ENCODE measurements at regions not wholly inside any gene's neighbourhood (a gene's known extent, or its start where the extent isn't known, plus 50 kb on each side); places are given as distances from the start of the nearest gene placed in this dataset.

DNA sequence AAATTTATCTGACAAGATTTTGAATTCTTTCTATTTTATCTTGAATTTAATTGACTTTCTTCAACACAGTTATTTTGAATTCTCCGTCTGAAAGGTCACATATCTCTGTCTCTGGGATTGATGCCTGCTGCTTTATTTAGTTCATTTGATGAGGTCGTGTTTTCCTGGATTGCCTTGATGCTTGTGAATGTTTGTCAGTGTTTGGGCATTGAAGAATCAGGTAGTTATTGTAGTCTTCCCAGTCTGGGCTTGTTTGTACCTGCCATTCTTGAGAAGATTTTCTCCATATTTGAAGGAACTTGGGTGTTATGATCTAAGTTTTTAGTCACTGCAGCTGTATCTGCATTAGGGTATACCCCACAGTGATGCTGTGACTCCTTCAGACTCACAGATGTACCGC is 315.8 kb upstream of the DDHD1 start:
- TF ChIP-seq, protein P1, sequence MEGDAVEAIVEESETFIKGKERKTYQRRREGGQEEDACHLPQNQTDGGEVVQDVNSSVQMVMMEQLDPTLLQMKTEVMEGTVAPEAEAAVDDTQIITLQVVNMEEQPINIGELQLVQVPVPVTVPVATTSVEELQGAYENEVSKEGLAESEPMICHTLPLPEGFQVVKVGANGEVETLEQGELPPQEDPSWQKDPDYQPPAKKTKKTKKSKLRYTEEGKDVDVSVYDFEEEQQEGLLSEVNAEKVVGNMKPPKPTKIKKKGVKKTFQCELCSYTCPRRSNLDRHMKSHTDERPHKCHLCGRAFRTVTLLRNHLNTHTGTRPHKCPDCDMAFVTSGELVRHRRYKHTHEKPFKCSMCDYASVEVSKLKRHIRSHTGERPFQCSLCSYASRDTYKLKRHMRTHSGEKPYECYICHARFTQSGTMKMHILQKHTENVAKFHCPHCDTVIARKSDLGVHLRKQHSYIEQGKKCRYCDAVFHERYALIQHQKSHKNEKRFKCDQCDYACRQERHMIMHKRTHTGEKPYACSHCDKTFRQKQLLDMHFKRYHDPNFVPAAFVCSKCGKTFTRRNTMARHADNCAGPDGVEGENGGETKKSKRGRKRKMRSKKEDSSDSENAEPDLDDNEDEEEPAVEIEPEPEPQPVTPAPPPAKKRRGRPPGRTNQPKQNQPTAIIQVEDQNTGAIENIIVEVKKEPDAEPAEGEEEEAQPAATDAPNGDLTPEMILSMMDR (conservative IDR thresholded peaks at IDR 0.05; ENCODE audit: low read depth in 2 of 2): no peak
- TF ChIP-seq, protein P2, sequence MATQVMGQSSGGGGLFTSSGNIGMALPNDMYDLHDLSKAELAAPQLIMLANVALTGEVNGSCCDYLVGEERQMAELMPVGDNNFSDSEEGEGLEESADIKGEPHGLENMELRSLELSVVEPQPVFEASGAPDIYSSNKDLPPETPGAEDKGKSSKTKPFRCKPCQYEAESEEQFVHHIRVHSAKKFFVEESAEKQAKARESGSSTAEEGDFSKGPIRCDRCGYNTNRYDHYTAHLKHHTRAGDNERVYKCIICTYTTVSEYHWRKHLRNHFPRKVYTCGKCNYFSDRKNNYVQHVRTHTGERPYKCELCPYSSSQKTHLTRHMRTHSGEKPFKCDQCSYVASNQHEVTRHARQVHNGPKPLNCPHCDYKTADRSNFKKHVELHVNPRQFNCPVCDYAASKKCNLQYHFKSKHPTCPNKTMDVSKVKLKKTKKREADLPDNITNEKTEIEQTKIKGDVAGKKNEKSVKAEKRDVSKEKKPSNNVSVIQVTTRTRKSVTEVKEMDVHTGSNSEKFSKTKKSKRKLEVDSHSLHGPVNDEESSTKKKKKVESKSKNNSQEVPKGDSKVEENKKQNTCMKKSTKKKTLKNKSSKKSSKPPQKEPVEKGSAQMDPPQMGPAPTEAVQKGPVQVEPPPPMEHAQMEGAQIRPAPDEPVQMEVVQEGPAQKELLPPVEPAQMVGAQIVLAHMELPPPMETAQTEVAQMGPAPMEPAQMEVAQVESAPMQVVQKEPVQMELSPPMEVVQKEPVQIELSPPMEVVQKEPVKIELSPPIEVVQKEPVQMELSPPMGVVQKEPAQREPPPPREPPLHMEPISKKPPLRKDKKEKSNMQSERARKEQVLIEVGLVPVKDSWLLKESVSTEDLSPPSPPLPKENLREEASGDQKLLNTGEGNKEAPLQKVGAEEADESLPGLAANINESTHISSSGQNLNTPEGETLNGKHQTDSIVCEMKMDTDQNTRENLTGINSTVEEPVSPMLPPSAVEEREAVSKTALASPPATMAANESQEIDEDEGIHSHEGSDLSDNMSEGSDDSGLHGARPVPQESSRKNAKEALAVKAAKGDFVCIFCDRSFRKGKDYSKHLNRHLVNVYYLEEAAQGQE (IDR thresholded peaks at IDR 0.05; ENCODE audit: unreplicated experiment): no peak
- no peak for TF ChIP-seq POLR2AphosphoS5 (IDR thresholded peaks at IDR 0.05; ENCODE audit: low read depth)
- no peak for TF ChIP-seq EZH2 (IDR thresholded peaks at IDR 0.05; ENCODE audit: low read depth, unreplicated experiment)

All from GM23338 (cell line).